ENCODE measurements at regions not wholly inside any gene's neighbourhood (a gene's known extent, or its start where the extent isn't known, plus 50 kb on each side); places are given as distances from the start of the nearest gene placed in this dataset.

DNA sequence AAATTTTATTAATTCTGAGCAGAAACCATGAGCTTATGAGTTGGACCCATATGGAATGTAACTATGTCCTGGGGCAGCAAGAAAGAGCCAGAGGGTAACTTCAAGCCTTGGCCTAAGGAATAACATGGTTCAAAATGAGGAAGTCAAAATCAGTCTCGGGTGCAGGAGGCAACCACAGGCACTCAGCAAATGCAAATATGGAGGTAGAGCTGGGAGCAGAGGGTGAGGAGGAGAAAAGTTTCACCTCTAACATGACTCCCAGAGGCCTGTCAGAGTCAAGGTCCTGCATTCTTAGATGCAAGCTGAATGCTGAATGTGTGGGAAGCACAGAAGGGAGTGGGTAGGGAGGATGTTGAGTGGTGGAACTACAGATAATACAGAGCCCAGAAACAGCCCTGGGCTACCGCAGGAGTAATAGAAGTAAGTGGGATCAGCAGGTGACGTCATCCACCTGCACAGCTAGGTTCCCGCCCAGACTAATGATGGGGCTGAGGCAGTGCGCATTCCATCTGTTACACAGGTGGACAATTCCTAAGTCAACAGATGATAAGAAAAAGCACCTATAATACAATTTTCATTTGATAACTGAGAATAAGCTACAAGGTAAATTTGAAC is 279.8 kb upstream of the ARRDC4 start:
- ATAC-seq (no peak), DNase-seq (no peak)
- intact Hi-C loops (cut with DNase I): no loop called here
- Histone ChIP-seq H3K27me3 (no peaks in the 10 kb centered on the region), H3K27ac (no peak overlapping the region), H3K9me3 (no peaks in the 10 kb centered on the region), H3K4me1 (no peaks in the 10 kb centered on the region), H3K36me3 (no peaks in the 10 kb centered on the region), H3K4me3 (no peak overlapping the region)
- no peak for TF ChIP-seq POLR2A (IDR thresholded peaks at IDR 0.05)
- TF ChIP-seq, protein P1, sequence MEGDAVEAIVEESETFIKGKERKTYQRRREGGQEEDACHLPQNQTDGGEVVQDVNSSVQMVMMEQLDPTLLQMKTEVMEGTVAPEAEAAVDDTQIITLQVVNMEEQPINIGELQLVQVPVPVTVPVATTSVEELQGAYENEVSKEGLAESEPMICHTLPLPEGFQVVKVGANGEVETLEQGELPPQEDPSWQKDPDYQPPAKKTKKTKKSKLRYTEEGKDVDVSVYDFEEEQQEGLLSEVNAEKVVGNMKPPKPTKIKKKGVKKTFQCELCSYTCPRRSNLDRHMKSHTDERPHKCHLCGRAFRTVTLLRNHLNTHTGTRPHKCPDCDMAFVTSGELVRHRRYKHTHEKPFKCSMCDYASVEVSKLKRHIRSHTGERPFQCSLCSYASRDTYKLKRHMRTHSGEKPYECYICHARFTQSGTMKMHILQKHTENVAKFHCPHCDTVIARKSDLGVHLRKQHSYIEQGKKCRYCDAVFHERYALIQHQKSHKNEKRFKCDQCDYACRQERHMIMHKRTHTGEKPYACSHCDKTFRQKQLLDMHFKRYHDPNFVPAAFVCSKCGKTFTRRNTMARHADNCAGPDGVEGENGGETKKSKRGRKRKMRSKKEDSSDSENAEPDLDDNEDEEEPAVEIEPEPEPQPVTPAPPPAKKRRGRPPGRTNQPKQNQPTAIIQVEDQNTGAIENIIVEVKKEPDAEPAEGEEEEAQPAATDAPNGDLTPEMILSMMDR (IDR thresholded peaks at IDR 0.05): no peak
- 75 to 93% (median 83%) methylated on average over 5 of the region's 5 CpGs for WGBS, 4 donors

DNA sequence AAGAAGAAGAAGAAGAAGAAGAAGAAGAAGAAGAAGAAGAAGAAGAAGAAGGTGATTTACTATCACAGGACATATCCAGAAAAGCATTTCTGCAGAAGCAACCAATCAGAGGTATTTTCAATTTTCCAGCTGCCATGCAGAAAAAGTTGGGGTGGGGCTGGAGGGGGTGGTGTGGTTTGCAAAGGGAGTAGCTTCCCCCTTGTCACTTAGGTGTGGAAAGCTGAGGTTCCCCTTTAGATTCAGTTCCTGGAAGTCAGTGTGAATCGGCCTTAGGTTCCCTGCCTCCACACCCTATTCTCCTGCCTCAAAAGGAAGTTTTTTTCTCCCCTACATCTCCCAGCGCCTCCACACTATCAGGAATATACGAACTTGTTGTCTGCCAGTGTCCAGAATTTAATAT is 276.7 kb upstream of the ARRDC4 start:
- intact Hi-C loops (cut with DNase I): no loop called here
- Histone ChIP-seq H3K9me3 (no peaks in the 10 kb centered on the region), H3K27me3 (no peaks in the 10 kb centered on the region), H3K4me1 (no peaks in the 10 kb centered on the region), H3K27ac (no peak overlapping the region), H3K36me3 (no peaks in the 10 kb centered on the region), H3K4me3 (no peak overlapping the region)
- ATAC-seq (no peak), DNase-seq (no peak)
- no peak for TF ChIP-seq POLR2A (IDR thresholded peaks at IDR 0.05)
- TF ChIP-seq, protein P1 (IDR thresholded peaks at IDR 0.05): no peak
- WGBS, 4 donors: 59 to 64% (median 61%) methylated on average over 3 of the region's 3 CpGs

DNA sequence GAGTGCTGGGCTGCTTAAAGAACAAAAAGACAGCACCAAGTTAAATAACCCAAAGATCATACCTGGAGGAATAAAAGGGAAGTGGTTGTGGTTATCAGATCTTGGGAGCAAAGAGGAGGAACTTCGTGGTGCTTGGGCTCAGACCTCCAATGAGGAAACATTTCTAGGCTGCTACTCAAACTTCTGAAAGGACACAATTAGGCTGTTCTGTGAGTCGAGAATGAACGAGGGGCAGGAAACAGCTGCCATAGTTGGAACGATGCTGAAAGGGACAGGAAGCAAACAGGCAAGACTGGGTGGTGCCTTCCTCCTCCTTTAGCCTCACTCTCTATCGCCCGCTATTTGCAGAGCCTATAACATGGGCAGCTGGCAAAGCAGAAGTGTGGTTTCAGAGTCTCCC is 276.3 kb upstream of the ARRDC4 start:
- no peak for DNase-seq
- Histone ChIP-seq H3K36me3 (no peaks in the 10 kb centered on the region), H3K4me3 (no peak overlapping the region), H3K27me3 (no peaks in the 10 kb centered on the region), H3K9me3 (no peaks in the 10 kb centered on the region), H3K4me1 (no peaks in the 10 kb centered on the region), H3K27ac (no peak overlapping the region)
- TF ChIP-seq POLR2A (IDR thresholded peaks at IDR 0.05): no peak
- TF ChIP-seq, protein P1 (IDR thresholded peaks at IDR 0.05): no peak
- 46 to 52% (median 46%) methylated on average over 6 of the region's 6 CpGs for WGBS, 4 donors
- ATAC-seq: no peak
- intact Hi-C loops (cut with DNase I): no loop called here

DNA sequence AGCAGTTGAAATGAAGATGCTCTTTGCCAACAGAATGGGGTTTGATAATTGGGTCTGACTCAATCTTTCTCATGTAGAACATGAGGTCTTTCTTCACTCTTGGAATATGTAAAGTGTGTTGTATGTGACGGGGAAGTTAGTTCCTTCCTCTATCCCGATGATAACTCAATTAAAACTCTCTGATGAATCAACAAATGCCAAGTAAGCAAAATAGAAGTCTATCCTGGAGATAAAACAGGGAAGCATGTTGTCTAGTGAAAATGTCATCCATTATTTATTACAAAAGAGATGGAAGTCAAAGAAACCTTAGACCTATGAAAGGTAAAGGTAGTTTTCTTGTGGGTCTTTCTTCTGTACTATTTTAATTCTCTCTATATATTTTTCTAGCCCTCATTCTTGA is 274.2 kb upstream of the ARRDC4 start:
- DNase-seq (no peak), ATAC-seq (no peak)
- no peak overlapping the region for H3K27ac ChIP-seq
- intact Hi-C loops (cut with DNase I): no loop called here
- TF ChIP-seq, protein P1 (IDR thresholded peaks at IDR 0.05): no peak
- no peak for TF ChIP-seq POLR2A (IDR thresholded peaks at IDR 0.05)
- no peaks in the 10 kb centered on the region for H3K36me3 ChIP-seq
- no peaks in the 10 kb centered on the region for H3K9me3 ChIP-seq
- H3K4me1 ChIP-seq: peaks cover 0 to under 1% (median 0%) of the 10 kb centered on the region in 12 donors
- no peak overlapping the region for H3K4me3 ChIP-seq
- WGBS, 4 donors: 77 to 85% (median 82%) methylated on average over 2 of the region's 2 CpGs
- H3K27me3 ChIP-seq: no peaks in the 10 kb centered on the region

Data from heart left ventricle (tissue), 16 donors.